AG08396 (cell line): ENCODE measurements at regions not wholly inside any gene's neighbourhood (a gene's known extent, or its start where the extent isn't known, plus 50 kb on each side); places are given as distances from the start of the nearest gene placed in this dataset.

ENCODE experiments used
- DNase-seq: peaks from one replicate; pipeline ENCODE4 v3.0.0; 2012; ENCODE audit warnings: low spot score, mixed read lengths

GRCh38 chr11:115080923-115081680 is 402.8 kb downstream of the NXPE2 start:
- no peak for DNase-seq

- DNase-seq, result no peak
Measured at GRCh38 chr11:115081972-115082371, 403.6 kb downstream of the NXPE2 start.

DNA sequence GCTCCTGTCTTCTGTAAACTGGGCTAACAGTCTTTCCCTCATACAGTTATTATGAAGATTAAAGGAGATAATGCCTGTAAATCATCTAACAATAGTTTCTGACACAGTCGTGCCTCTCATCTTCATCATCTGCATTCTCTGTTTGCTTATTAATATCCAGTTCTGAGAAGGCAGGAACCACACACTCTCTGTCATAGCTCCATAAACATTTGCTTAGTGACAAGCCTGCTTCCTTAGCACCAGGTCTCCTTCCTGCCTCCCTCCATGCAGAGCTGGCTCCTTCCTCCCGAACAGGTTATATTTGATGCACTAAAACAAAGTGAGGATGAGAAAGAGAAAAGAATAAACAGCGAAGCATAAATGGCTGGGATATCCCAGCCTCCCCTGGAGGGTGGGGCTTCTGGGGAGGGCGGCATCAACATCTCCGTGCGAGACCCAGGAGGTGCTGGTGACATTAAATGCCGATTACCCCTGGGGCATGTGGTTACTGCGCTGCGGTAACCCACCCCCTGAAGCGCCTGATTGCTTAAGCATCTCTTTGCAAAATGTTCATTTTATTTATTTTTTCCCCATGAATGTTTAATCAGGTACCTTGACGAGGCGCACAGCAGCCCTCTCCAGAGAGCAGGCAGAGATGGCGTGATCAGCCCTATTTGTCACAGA is 404.9 kb downstream of the NXPE2 start:
- no peak for DNase-seq

DNA sequence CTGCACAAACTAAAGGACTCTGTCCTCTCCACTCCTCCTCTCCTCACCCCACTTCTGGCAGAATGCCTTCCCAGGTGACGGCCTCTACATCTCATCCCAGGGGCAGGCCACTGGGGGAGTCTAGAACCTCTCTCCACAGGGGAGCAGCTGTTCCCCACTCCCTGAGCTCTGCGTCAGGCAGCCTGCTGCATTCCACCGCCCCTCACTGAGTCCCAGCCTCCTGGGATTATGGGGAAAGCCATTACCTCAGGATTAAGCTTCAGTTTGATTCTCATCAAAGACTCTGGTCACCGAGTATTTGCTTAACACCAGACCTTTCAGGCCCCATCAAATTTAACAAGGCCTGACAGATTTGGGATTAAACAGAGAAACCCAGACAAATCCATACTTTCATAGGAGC is 405.9 kb downstream of the NXPE2 start:
- DNase-seq, result no peak

GRCh38 chr11:115085461-115086210 is 407.3 kb downstream of the NXPE2 start:
- no peak for DNase-seq

DNA sequence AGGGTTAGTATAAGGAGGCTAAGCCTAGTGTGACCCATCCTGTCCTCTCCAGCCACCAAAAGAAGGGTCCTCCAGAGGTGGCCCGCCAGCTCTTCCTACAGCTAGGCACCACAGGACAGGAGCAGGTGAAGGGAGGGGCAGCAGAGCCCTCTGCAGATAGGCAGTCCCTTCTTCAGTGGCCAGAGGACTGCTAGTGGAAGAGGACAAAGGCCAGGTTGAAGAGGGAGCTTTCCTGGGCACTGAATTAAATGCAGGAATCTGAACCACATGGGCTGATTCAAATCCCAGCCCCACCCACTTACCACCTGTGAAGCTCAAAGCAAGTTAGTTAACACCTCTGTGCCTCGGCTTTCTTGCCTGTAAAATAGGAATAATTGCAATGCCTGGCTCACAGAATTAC is 409.5 kb downstream of the NXPE2 start:
- DNase-seq, result no peak

- DNase-seq, result no peak
Measured at GRCh38 chr11:115092516-115092915, 411.7 kb downstream of the CADM1 start.

- no peak for DNase-seq
Measured at GRCh38 chr11:115097796-115098408, 406.3 kb downstream of the CADM1 start.

- no peak for DNase-seq
Measured at GRCh38 chr11:115100706-115101105, 403.5 kb downstream of the CADM1 start.

GRCh38 chr11:115103921-115104320 is 400.3 kb downstream of the CADM1 start:
- DNase-seq, result no peak

GRCh38 chr11:115104851-115105453 is 399.3 kb downstream of the CADM1 start:
- no peak for DNase-seq

DNA sequence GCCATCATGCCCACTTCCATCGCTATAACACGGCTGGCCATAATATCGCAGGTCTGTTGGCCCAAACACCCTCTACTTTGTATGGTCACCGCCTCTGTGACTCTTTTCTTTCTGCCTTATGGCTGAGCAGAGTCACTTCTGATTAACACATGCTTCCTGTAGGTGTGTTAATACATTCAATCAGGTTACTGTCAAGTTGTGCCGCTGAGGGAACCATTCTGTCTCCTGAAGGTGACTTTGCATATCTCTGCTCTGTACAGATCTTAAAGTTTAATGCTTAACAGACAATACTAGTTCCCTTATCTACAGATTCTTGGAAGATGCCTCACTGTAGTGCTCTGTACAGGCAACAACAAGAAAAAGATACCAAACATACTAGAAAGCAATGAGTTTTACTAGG is 393.1 kb downstream of the CADM1 start:
- no peak for DNase-seq

GRCh38 chr11:115112754-115113153 is 391.5 kb downstream of the CADM1 start:
- DNase-seq, result no peak

GRCh38 chr11:115117956-115118493 is 386.2 kb downstream of the CADM1 start:
- DNase-seq, result no peak

DNA sequence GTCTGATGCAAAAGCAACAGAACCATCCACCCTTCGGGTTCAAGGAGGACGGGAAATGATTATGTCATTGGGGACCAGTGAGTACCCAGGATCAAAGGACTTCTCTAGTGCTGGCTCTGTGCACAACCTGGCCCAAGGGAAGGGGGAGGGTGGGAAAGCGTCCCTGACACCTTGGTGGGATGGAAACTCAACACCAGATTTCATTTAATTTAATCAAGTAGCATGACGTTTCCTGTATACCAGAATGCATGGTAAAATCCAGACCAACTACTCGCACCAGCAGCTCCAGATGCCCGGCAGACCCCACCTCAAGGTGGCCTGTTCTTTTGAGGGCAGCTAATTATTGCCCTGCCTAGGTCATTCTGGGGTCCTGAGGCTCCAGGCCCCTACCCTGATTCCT is 385.1 kb downstream of the CADM1 start:
- DNase-seq, result no peak
